Stimulated activated naive CD8-positive, alpha-beta T cell treated with anti-CD3 and anti-CD28 coated beads, Interleukin-15, amount 100 ng/mL, for 72 hours (primary cell): ENCODE measurements at regions not wholly inside any gene's neighbourhood (a gene's known extent, or its start where the extent isn't known, plus 50 kb on each side); places are given as distances from the start of the nearest gene placed in this dataset.

Experiments used
- ATAC-seq: fragments of 150-1000 bp; cut with Tn5 transposase; 2 replicates; pipeline ENCODE4 v1.10.0; 2021; ENCODE audit warnings: mild to moderate bottlenecking, moderate library complexity
- DNase-seq, 2 donors: peaks; one replicate each; pipeline ENCODE4 v3.0.0; 2021 to 2022
- H3K27ac Mint-ChIP-seq, 2 donors: one replicate each; pipeline ENCODE4 v1.8.0; 2022; ENCODE audit warnings: mild to moderate bottlenecking in 2 of 2, mixed read lengths in 2 of 2, moderate library complexity in 2 of 2
- H3K27me3 Mint-ChIP-seq: one replicate; pipeline ENCODE4 v1.8.0; 2022; ENCODE audit warnings: mixed read lengths
- H3K4me1 Mint-ChIP-seq: one replicate; pipeline ENCODE4 v1.8.0; 2022; ENCODE audit warnings: mild to moderate bottlenecking, mixed read lengths
- H3K4me3 Mint-ChIP-seq, 2 donors: one replicate each; pipeline ENCODE4 v1.8.0; 2022; ENCODE audit warnings: mild to moderate bottlenecking in 2 of 2, mixed read lengths in 2 of 2, moderate library complexity in 1 of 2
- H3K9me3 Mint-ChIP-seq, 2 donors: one replicate each; pipeline ENCODE4 v1.8.0; 2022; ENCODE audit warnings: mixed read lengths in 2 of 2

DNA sequence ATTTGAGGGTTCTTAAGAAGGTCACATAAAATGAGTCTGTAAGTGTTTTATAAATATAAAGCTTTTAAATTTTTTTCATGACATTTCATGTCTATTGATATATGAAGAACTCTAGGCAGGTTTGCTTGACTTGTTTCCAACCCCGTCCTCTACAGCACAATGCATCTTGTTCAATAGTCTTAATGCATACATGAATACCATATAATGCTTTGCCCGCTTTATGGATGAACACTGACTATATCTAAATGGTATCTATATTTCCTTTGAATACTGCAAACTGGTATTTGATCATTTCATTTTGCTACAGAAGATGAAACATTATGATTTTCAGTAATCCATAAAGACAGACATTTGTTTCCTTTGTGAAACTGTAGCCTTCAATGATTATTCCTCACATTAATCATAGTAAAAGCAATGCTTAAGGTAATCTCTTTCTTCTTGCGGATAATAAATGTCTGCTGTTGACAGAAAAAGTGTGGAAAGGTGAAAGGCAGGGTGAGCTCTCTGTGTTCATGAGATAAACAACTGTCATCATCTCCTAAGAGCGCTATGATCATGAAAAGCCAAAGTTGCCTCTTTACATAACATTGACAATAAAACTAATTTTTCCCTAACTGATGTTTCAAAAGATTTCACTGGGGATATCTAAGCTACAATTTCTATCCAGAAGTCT is 645.1 kb downstream of the CDH8 start:
- Mint-ChIP-seq H3K4me1 (no peaks in the 10 kb centered on the region), H3K27ac (no peak overlapping the region), H3K9me3 (peaks cover 20 to 24% of the 10 kb centered on the region in 2 donors), H3K27me3 (no peaks in the 10 kb centered on the region), H3K4me3 (no peak overlapping the region)
- ATAC-seq (no peak), DNase-seq (no peak)

- ATAC-seq (no peak), DNase-seq (no peak)
- Mint-ChIP-seq H3K27me3 (no peaks in the 10 kb centered on the region), H3K27ac (no peak overlapping the region), H3K4me3 (no peak overlapping the region), H3K9me3 (peaks cover 24 to 31% of the 10 kb centered on the region in 2 donors), H3K4me1 (no peaks in the 10 kb centered on the region)
Observed at GRCh38 chr16:61385392-61386071, 650.7 kb downstream of the CDH8 start.

- no peak for ATAC-seq
- H3K27me3 Mint-ChIP-seq, result no peaks in the 10 kb centered on the region
- H3K9me3 Mint-ChIP-seq, result peaks cover 26 to 31% of the 10 kb centered on the region in 2 donors
- no peaks in the 10 kb centered on the region for H3K4me1 Mint-ChIP-seq
- no peak overlapping the region for H3K27ac Mint-ChIP-seq
- H3K4me3 Mint-ChIP-seq, result no peak overlapping the region
- DNase-seq, result no peak
Observed at GRCh38 chr16:61382435-61382834, 653.8 kb downstream of the CDH8 start.

DNA sequence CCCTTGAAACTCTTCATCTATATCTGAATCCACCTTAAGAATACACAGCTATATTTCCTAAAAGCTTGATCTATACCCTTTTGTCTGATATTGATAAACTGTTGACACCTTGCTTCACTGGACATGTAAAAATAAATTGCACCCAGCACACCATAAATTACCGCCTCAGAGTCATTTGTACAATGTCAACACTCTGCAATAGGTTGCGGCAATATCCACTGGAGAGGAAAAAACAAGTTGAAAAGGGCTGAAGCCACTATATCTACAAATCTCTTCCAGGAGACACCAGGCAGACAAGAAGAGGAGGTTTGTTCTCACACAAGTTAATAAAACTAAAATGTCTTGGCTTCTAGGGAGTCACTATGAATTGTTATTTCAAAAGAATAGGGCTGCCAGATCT is 656.9 kb downstream of the CDH8 start:
- Mint-ChIP-seq H3K4me1 (no peaks in the 10 kb centered on the region), H3K27ac (no peak overlapping the region), H3K9me3 (peaks cover 22 to 25% of the 10 kb centered on the region in 2 donors), H3K27me3 (no peaks in the 10 kb centered on the region), H3K4me3 (no peak overlapping the region)
- no peak for DNase-seq
- no peak for ATAC-seq

DNA sequence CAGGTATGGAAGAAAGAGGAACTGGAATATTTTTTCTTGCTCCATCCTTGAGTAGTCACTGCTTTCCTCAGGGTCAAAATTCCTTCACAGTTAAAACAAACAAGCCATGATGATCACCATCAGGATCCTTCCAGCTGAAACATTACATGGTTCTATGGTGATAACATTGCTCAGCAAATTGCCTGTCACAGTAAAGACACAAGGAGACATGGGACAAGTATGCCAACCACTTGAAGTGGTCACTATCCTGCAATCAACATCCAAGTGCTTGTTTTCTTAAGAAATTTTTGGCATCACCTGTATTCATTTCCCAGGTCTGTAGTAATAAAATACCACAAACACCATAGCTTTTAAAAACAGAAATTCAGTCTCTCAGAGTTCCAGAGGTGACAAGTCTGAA is 662.2 kb downstream of the CDH8 start:
- H3K27me3 Mint-ChIP-seq, result no peaks in the 10 kb centered on the region
- H3K4me1 Mint-ChIP-seq, result no peaks in the 10 kb centered on the region
- ATAC-seq (no peak), DNase-seq (no peak)
- no peak overlapping the region for H3K27ac Mint-ChIP-seq
- peaks cover 12 to 14% of the 10 kb centered on the region in 2 donors for H3K9me3 Mint-ChIP-seq
- no peak overlapping the region for H3K4me3 Mint-ChIP-seq

DNA sequence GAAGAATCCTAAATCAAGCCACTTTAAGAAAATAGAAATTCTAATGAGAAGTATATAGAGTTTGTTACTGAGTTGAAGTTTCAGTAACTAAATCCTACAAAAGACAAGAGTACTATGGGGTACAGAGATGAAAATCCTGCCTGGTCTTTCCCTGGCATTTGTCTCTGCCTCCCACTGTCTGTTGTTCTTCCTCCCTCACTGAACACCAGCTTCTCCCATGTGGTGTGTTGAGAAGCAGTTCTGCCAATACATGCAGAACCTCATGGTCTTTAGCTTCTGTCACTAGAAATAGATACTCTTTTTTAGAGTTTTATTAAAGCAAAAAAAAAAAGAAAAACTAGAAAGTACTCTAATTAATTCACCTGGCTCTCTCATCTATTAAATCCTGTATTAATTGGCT is 664.4 kb downstream of the CDH8 start:
- Mint-ChIP-seq H3K27ac (no peak overlapping the region), H3K9me3 (peaks cover 11 to 17% of the 10 kb centered on the region in 2 donors), H3K27me3 (no peaks in the 10 kb centered on the region), H3K4me3 (no peak overlapping the region), H3K4me1 (no peaks in the 10 kb centered on the region)
- no peak for DNase-seq
- no peak for ATAC-seq

GRCh38 chr16:61371388-61371787 is 664.9 kb downstream of the CDH8 start:
- Mint-ChIP-seq H3K27ac (no peak overlapping the region), H3K27me3 (no peaks in the 10 kb centered on the region), H3K4me3 (no peak overlapping the region), H3K4me1 (no peaks in the 10 kb centered on the region), H3K9me3 (peaks cover 12 to 21% of the 10 kb centered on the region in 2 donors)
- DNase-seq (no peak), ATAC-seq (no peak)

- H3K4me3 Mint-ChIP-seq, result no peak overlapping the region
- H3K27ac Mint-ChIP-seq, result no peak overlapping the region
- ATAC-seq (no peak), DNase-seq (no peak)
- no peaks in the 10 kb centered on the region for H3K4me1 Mint-ChIP-seq
- no peaks in the 10 kb centered on the region for H3K27me3 Mint-ChIP-seq
- peaks cover 12 to 24% of the 10 kb centered on the region in 2 donors for H3K9me3 Mint-ChIP-seq
Observed at GRCh38 chr16:61370564-61370963, 665.7 kb downstream of the CDH8 start.

GRCh38 chr16:61366006-61366405 is 670.2 kb downstream of the CDH8 start:
- no peaks in the 10 kb centered on the region for H3K27me3 Mint-ChIP-seq
- H3K4me1 Mint-ChIP-seq, result no peaks in the 10 kb centered on the region
- no peak overlapping the region for H3K4me3 Mint-ChIP-seq
- H3K9me3 Mint-ChIP-seq, result peaks cover 7 to 16% of the 10 kb centered on the region in 2 donors
- no peak overlapping the region for H3K27ac Mint-ChIP-seq
- ATAC-seq (no peak), DNase-seq (no peak)

GRCh38 chr16:61364990-61365389 is 671.2 kb downstream of the CDH8 start:
- no peaks in the 10 kb centered on the region for H3K27me3 Mint-ChIP-seq
- H3K27ac Mint-ChIP-seq, result no peak overlapping the region
- no peaks in the 10 kb centered on the region for H3K4me1 Mint-ChIP-seq
- no peak overlapping the region for H3K4me3 Mint-ChIP-seq
- ATAC-seq (no peak), DNase-seq (no peak)
- peaks cover 7 to 16% of the 10 kb centered on the region in 2 donors for H3K9me3 Mint-ChIP-seq

- Mint-ChIP-seq H3K9me3 (peaks cover 13% of the 10 kb centered on the region in 2 donors), H3K27ac (no peak overlapping the region), H3K27me3 (no peaks in the 10 kb centered on the region), H3K4me3 (no peak overlapping the region), H3K4me1 (no peaks in the 10 kb centered on the region)
- DNase-seq (no peak), ATAC-seq (no peak)
Observed at GRCh38 chr16:61362585-61362984, 673.7 kb downstream of the CDH8 start.

DNA sequence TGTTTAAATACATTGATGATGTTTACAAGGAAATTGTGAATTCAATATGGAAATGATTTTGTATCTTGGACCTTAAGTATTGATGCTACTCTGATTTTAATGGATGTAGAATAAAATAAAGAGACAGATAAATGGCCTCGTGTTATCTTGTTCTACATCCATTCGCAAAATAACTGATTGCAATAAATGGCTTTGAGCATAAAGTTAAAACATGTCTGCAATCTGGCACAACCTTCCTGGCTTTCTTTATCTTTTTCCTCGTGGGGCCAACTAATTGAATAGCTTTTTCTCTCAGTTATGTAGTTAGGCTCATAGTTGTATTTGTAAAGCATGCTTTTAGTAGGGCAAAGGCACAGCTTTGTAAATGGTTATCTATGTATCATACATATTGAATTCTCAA is 691.4 kb downstream of the CDH8 start:
- Mint-ChIP-seq H3K4me3 (no peak overlapping the region), H3K9me3 (peaks cover 0 to 8% of the 10 kb centered on the region in 2 donors), H3K4me1 (no peaks in the 10 kb centered on the region), H3K27me3 (no peaks in the 10 kb centered on the region), H3K27ac (no peak overlapping the region)
- ATAC-seq (no peak), DNase-seq (no peak)

DNA sequence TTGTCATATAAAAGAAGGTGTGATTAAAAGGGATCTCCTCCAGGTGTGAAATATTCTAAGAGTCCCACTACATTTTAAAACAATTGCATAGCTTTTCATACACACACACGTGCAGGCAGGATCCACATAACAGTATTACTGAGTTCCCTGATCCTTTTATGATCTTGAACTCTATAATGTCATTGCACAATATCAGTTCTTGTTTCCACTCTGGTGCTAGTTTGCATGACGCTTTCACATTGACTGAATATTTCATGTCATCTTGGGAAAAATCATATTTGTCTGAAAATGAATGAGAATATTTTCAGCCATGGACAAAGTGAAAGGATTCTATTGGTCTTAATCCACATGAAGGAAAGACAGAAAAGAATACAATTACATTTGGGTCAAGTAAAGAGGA is 703.8 kb downstream of the CDH8 start:
- DNase-seq (no peak), ATAC-seq (no peak)
- no peak overlapping the region for H3K27ac Mint-ChIP-seq
- no peak overlapping the region for H3K4me3 Mint-ChIP-seq
- H3K27me3 Mint-ChIP-seq, result no peaks in the 10 kb centered on the region
- no peaks in the 10 kb centered on the region for H3K4me1 Mint-ChIP-seq
- peaks cover 8 to 26% of the 10 kb centered on the region in 2 donors for H3K9me3 Mint-ChIP-seq

DNA sequence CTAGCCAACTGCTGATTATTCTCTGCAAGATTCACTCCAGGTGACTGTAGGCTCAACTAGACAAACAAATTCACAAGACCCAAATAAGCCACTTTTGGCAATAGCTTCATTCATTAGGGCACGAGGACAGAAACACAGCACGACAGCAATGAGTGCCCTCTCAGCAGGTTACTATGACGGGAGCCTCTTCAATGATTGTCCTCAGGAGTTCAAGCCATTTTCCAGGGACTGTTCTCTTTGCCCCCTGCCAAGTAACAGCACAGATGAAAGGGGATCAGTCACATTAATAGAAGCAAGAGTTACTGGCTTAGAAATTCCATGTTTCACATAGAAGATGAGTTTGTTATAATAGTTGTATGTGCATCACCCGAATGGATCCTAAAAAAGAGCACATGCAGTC is 712.2 kb downstream of the CDH8 start:
- DNase-seq (no peak), ATAC-seq (no peak)
- H3K4me3 Mint-ChIP-seq, result no peak overlapping the region
- no peak overlapping the region for H3K27ac Mint-ChIP-seq
- H3K27me3 Mint-ChIP-seq, result no peaks in the 10 kb centered on the region
- H3K4me1 Mint-ChIP-seq, result no peaks in the 10 kb centered on the region
- peaks cover 0 to 16% of the 10 kb centered on the region in 2 donors for H3K9me3 Mint-ChIP-seq

DNA sequence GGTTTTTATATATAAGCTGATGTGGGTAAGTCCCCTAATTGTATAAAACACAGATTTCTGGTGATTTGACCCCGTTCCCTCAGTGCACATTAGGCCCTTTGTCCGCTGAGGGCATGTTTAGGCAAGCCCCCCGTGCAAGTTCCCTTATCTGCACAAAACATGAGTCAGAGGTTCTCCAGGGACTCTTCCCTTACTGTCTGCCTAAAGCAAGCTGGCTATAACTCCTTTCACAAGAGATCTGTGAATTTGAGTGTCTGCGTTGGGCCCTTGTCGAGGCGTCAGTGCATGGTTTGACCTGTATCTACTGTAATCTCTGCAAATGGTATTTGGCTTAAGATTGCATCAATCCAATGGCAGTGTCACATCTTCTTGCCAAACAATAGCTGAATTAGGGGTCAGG is 712.8 kb downstream of the CDH8 start:
- Mint-ChIP-seq H3K9me3 (peaks cover 3 to 14% of the 10 kb centered on the region in 2 donors), H3K27me3 (no peaks in the 10 kb centered on the region), H3K27ac (no peak overlapping the region), H3K4me1 (no peaks in the 10 kb centered on the region), H3K4me3 (no peak overlapping the region)
- no peak for ATAC-seq
- DNase-seq, result no peak

DNA sequence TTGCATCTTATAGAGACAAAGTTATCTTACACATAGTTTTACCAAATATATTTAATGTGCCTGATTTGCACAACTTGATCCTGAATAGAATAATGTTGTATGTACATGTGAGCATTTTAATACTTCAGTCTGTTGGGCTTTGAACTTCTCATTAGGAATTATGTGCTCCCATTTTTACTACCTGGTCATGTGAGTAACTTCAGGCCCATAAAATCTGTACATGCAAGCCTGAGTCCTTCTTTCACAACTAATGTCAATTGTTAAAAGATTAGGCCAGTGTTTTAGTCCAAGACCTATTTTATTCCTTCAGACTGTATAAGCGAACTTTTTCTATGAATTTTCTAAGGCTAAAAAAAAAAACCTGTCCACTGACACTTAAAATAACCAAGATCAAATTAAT is 715.4 kb downstream of the CDH8 start:
- Mint-ChIP-seq H3K27me3 (no peaks in the 10 kb centered on the region), H3K4me1 (no peaks in the 10 kb centered on the region), H3K4me3 (no peak overlapping the region), H3K9me3 (peaks cover 0 to 7% of the 10 kb centered on the region in 2 donors), H3K27ac (no peak overlapping the region)
- ATAC-seq, result no peak
- no peak for DNase-seq

GRCh38 chr16:61313931-61314330 is 722.3 kb downstream of the CDH8 start:
- Mint-ChIP-seq H3K27ac (no peak overlapping the region), H3K4me3 (no peak overlapping the region), H3K9me3 (peaks cover 29 to 37% of the 10 kb centered on the region in 2 donors), H3K27me3 (no peaks in the 10 kb centered on the region), H3K4me1 (no peaks in the 10 kb centered on the region)
- no peak for DNase-seq
- ATAC-seq, result no peak
